Peyer's patch (tissue), 4 donors: ENCODE measurements at regions not wholly inside any gene's neighbourhood (a gene's known extent, or its start where the extent isn't known, plus 50 kb on each side); places are given as distances from the start of the nearest gene placed in this dataset.
"Not testable (repeated sequence)": the region's sequence is repeated elsewhere in the genome, so short reads cannot be mapped to it uniquely, and the experiment has no call there.

Source experiments
- DNase-seq, 3 donors: peaks; one replicate each; pipeline ENCODE4 v3.0.0-alpha.2; 2017 to 2019
- H3K27ac ChIP-seq, 4 donors: fragments of 200-600 bp; sonication (generic); one replicate each; pipeline ENCODE4 v1.5.1; 2016 to 2019
- H3K27me3 ChIP-seq, 2 donors: fragments of 200-600 bp; sonication (generic); one replicate each; pipeline ENCODE4 v1.5.1; 2019
- H3K36me3 ChIP-seq, 3 donors: fragments of 200-600 bp; sonication (generic); one replicate each; pipeline ENCODE4 v1.5.1; 2016 to 2019
- H3K4me1 ChIP-seq, 4 donors: fragments of 200-600 bp; sonication (generic); one replicate each; pipeline ENCODE4 v1.5.1; 2016 to 2019
- H3K4me3 ChIP-seq, 4 donors: fragments of 200-600 bp; sonication (generic); 1 replicate in 3 of 4; 2 replicates in 1 of 4; pipeline ENCODE4 v1.5.1; 2016 to 2019; ENCODE audit warnings: mild to moderate bottlenecking in 1 of 4
- H3K9me3 ChIP-seq, 4 donors: fragments of 200-600 bp; sonication (generic); one replicate each; pipeline ENCODE4 v1.5.1; 2016 to 2019; ENCODE audit warnings: mild to moderate bottlenecking in 1 of 4
- CTCF ChIP-seq, 6 experiments: fragments of 450-650 bp in 4 of 6; fragments of 200-600 bp in 2 of 6; sonication (generic) in 1 of 6; IDR thresholded peaks; one replicate each; pipeline ENCODE4 v1.5.1; 2017 to 2019; ENCODE audit warnings: antibody characterized with exemption in 6 of 6, mild to moderate bottlenecking in 3 of 6, moderate library complexity in 1 of 6
- POLR2A ChIP-seq, 2 donors: fragments of 450-650 bp; IDR thresholded peaks; one replicate each; pipeline ENCODE4 v1.5.1; 2017; ENCODE audit warnings: antibody characterized with exemption in 2 of 2, mild to moderate bottlenecking in 2 of 2, moderate library complexity in 2 of 2

- Histone ChIP-seq H3K4me1 (no peaks in the 10 kb centered on the region), H3K27ac (no peak overlapping the region), H3K36me3 (no peaks in the 10 kb centered on the region), H3K4me3 (no peak overlapping the region), H3K27me3 (no peaks in the 10 kb centered on the region), H3K9me3 (no peaks in the 10 kb centered on the region)
- no peak for DNase-seq
- TF ChIP-seq CTCF (IDR thresholded peaks at IDR 0.05) (no peak), POLR2A (IDR thresholded peaks at IDR 0.05) (no peak)
These were observed 262.5 kb downstream of the GJA1 start for GRCh38 chr6:121697921-121698320.

DNA sequence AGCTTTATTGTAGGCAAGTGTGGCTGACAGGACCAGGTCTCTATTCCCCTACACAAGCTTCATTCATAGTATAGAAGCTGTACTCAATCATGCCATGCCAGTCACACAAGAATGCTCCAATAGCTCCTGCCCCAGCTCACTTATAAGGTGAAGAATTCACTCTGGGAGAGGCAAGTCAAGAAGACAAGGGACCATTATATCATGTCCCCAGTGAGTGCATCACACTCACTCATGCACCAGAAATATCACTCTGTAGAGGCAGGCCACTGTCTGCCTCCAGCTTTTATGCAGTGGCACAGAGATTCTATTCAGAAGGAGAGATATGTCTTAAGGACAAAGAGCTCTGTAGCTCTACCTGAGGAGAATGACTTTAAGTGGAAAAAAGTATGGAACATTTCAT is 263.2 kb downstream of the GJA1 start:
- H3K27ac ChIP-seq: no peak overlapping the region

DNA sequence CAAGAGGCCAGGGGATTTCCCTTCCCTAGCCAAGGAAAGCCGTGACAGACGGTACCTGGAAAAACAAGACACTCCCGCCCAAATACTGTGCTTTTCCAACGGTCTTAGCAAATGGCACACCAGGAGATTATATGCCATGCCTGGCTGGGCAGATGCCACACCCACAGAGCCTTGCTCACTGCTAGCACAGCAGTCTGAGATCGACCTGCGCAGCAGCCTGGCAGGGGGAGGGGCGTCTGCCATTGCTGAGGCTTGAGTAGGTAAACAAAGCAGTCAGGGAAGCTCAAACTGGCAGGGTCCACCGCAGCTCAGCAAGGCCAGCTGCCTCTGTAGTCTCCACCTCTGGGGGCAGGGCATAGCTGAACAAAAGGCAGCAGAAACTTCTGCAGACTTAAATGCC is 267.7 kb downstream of the GJA1 start:
- H3K4me1 ChIP-seq, H3K27ac ChIP-seq, H3K27me3 ChIP-seq, H3K4me3 ChIP-seq, DNase-seq, H3K9me3 ChIP-seq, H3K36me3 ChIP-seq: not testable (repeated sequence)

More for the DNA sequence above, 263.2 kb downstream of the GJA1 start:
- no peak for DNase-seq
- no peak for TF ChIP-seq CTCF (IDR thresholded peaks at IDR 0.05)
- no peak for TF ChIP-seq POLR2A (IDR thresholded peaks at IDR 0.05)
- H3K27me3 ChIP-seq: no peaks in the 10 kb centered on the region
- H3K4me3 ChIP-seq: no peak overlapping the region
- H3K9me3 ChIP-seq: no peaks in the 10 kb centered on the region
- H3K4me1 ChIP-seq: no peaks in the 10 kb centered on the region
- H3K36me3 ChIP-seq: no peaks in the 10 kb centered on the region

- no peaks in the 10 kb centered on the region for H3K4me1 ChIP-seq
- DNase-seq: no peak
- TF ChIP-seq CTCF (IDR thresholded peaks at IDR 0.05) (no peak), POLR2A (IDR thresholded peaks at IDR 0.05) (no peak)
- no peak overlapping the region for H3K27ac ChIP-seq
- no peak overlapping the region for H3K4me3 ChIP-seq
- H3K9me3 ChIP-seq: peaks cover 0 to 3% (median 0%) of the 10 kb centered on the region in 4 donors
- H3K36me3 ChIP-seq: no peaks in the 10 kb centered on the region
- no peaks in the 10 kb centered on the region for H3K27me3 ChIP-seq
These were observed 276.0 kb downstream of the GJA1 start for GRCh38 chr6:121711472-121711871.

GRCh38 chr6:121717686-121718085 is 282.2 kb downstream of the GJA1 start:
- no peak for TF ChIP-seq POLR2A (IDR thresholded peaks at IDR 0.05)
- TF ChIP-seq CTCF (IDR thresholded peaks at IDR 0.05): no peak
- no peak overlapping the region for H3K27ac ChIP-seq
- H3K36me3 ChIP-seq: no peaks in the 10 kb centered on the region
- no peaks in the 10 kb centered on the region for H3K9me3 ChIP-seq
- H3K27me3 ChIP-seq: no peaks in the 10 kb centered on the region
- H3K4me3 ChIP-seq: no peak overlapping the region
- no peak for DNase-seq
- no peaks in the 10 kb centered on the region for H3K4me1 ChIP-seq

DNA sequence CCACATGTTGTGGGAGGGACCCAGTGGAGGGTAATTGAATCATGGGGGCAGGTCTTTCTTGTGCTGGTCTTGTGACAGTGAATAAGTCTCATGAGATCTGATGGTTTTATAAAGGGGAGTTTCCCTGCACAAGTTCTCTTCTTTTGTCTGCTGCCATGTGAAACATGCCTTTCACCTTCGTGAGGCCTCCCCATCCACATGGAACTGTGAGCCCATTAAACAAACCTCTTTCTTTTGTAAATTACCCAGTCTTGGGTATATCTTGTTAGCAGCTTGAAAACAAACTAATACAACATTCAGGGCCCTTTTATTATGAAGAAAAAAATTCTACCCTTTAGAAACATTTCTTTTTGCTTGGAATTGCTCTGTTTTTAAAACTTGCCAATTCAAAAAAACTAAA is 285.4 kb downstream of the GJA1 start:
- not testable (repeated sequence) for H3K4me3 ChIP-seq, H3K36me3 ChIP-seq, DNase-seq, H3K9me3 ChIP-seq, H3K27me3 ChIP-seq, H3K4me1 ChIP-seq, H3K27ac ChIP-seq

- Histone ChIP-seq H3K27me3 (no peaks in the 10 kb centered on the region), H3K4me3 (no peak overlapping the region), H3K4me1 (no peaks in the 10 kb centered on the region), H3K9me3 (no peaks in the 10 kb centered on the region), H3K27ac (no peak overlapping the region), H3K36me3 (no peaks in the 10 kb centered on the region)
- DNase-seq: no peak
- TF ChIP-seq POLR2A (IDR thresholded peaks at IDR 0.05) (no peak), CTCF (IDR thresholded peaks at IDR 0.05) (no peak)
These were observed 288.2 kb downstream of the GJA1 start for GRCh38 chr6:121723623-121724022.
